ENCODE measurements at regions not wholly inside any gene's neighbourhood (a gene's known extent, or its start where the extent isn't known, plus 50 kb on each side); places are given as distances from the start of the nearest gene placed in this dataset.
"Not testable (repeated sequence)": the region's sequence is repeated elsewhere in the genome, so short reads cannot be mapped to it uniquely, and the experiment has no call there.

- DNase-seq = no peak
Observed at GRCh38 chr12:96085475-96085874, 50.1 kb upstream of the LTA4H start.

GRCh38 chr12:96086190-96086589, 50.8 kb upstream of the LTA4H start:
- not testable (repeated sequence) for DNase-seq

GRCh38 chr12:96091833-96092232, 56.4 kb upstream of the LTA4H start:
- DNase-seq = no peak

- no peak for DNase-seq
Observed at GRCh38 chr12:96093543-96094196, 58.3 kb upstream of the LTA4H start.

GRCh38 chr12:96094201-96094600, 58.8 kb upstream of the LTA4H start:
- DNase-seq = no peak

- DNase-seq = no peak
Observed at GRCh38 chr12:96098631-96099030, 63.2 kb upstream of the LTA4H start.

- DNase-seq = no peak
Observed at GRCh38 chr12:96099421-96099820, 64.0 kb upstream of the LTA4H start.

GRCh38 chr12:96099986-96100385, 64.6 kb upstream of the LTA4H start:
- DNase-seq = no peak

GRCh38 chr12:96101806-96102205, 66.4 kb upstream of the LTA4H start:
- DNase-seq = no peak

GRCh38 chr12:96103067-96103644, 67.8 kb upstream of the LTA4H start:
- DNase-seq = no peak

GRCh38 chr12:96104566-96104965, 69.2 kb upstream of the LTA4H start:
- no peak for DNase-seq

- no peak for DNase-seq
Observed at GRCh38 chr12:96106137-96106536, 70.8 kb upstream of the LTA4H start.

- no peak for DNase-seq
Observed at GRCh38 chr12:96107236-96107635, 71.8 kb upstream of the LTA4H start.

- peak; percentile 40 for DNase-seq
Observed at GRCh38 chr12:96108321-96108720, 72.9 kb upstream of the LTA4H start.

- DNase-seq = not testable (repeated sequence)
Observed at GRCh38 chr12:96108941-96109340, 73.6 kb upstream of the LTA4H start.

GRCh38 chr12:96112733-96113132, 77.3 kb upstream of the LTA4H start:
- no peak for DNase-seq

GRCh38 chr12:96117460-96117859, 76.7 kb upstream of the ELK3 start:
- no peak for DNase-seq

- DNase-seq = no peak
Observed at GRCh38 chr12:96120359-96121100, 73.6 kb upstream of the ELK3 start.

GRCh38 chr12:96121271-96121711, 72.9 kb upstream of the ELK3 start:
- no peak for DNase-seq

- DNase-seq = not testable (repeated sequence)
Observed at GRCh38 chr12:96128292-96128691, 65.9 kb upstream of the ELK3 start.

GRCh38 chr12:96130396-96131059, 63.6 kb upstream of the ELK3 start:
- DNase-seq = no peak

GRCh38 chr12:96131230-96131788, 62.9 kb upstream of the ELK3 start:
- no peak for DNase-seq

- DNase-seq = peak; percentile 23
Observed at GRCh38 chr12:96132819-96133218, 61.4 kb upstream of the ELK3 start.
